Left ventricle myocardium inferior (tissue), 1 donor: ENCODE measurements at regions not wholly inside any gene's neighbourhood (a gene's known extent, or its start where the extent isn't known, plus 50 kb on each side); places are given as distances from the start of the nearest gene placed in this dataset.

Experiments
- DNase-seq: peaks from one replicate; pipeline ENCODE4 v3.0.0-alpha.2; 2020
- H3K27ac ChIP-seq: fragments of 200-600 bp; replicated peaks from 2 replicates; pipeline ENCODE4 v1.8.0; 2021
- H3K27me3 ChIP-seq: fragments of 200-600 bp; 2 replicates; pipeline ENCODE4 v1.8.0; 2021; ENCODE audit warnings: low read depth
- H3K36me3 ChIP-seq: fragments of 200-600 bp; 2 replicates; pipeline ENCODE4 v1.8.0; 2021
- H3K4me1 ChIP-seq: fragments of 200-600 bp; 2 replicates; pipeline ENCODE4 v1.8.0; 2021
- H3K4me3 ChIP-seq: fragments of 200-600 bp; 2 replicates; pipeline ENCODE4 v1.8.0; 2021; ENCODE audit warnings: mild to moderate bottlenecking, moderate library complexity
- H3K9me3 ChIP-seq: fragments of 200-600 bp; replicated peaks from 2 replicates; pipeline ENCODE4 v1.8.0; 2021
- CTCF ChIP-seq: fragments of 200-600 bp; IDR thresholded peaks from 2 replicates; pipeline ENCODE4 v1.8.0; 2021; ENCODE audit warnings: antibody characterized with exemption, mild to moderate bottlenecking, borderline replicate concordance
- intact Hi-C: fragments of 100-400 bp; cut with micrococcal nuclease; formaldehyde crosslinking; loops from one replicate; pipeline ENCODE4 v1.11.0; 2022
- donor health status: DM: no; HTN: yes; CAD: no; lungs with severe emphysema.

GRCh38 chr7:53920011-53920410 lies 622.2 kb upstream of the VSTM2A start:
- Histone ChIP-seq H3K27me3 (no peaks in the 10 kb centered on the region), H3K36me3 (no peaks in the 10 kb centered on the region), H3K27ac (no peak overlapping the region), H3K4me1 (no peaks in the 10 kb centered on the region), H3K4me3 (no peak overlapping the region), H3K9me3 (peaks cover 16% of the 10 kb centered on the region)
- TF ChIP-seq CTCF = no peak
- no peak for DNase-seq
- intact Hi-C loops = no loop called here

- no peak for TF ChIP-seq CTCF
- intact Hi-C loops = no loop called here
- no peak for DNase-seq
- no peak overlapping the region for H3K4me3 ChIP-seq
- H3K4me1 ChIP-seq = no peaks in the 10 kb centered on the region
- no peak overlapping the region for H3K27ac ChIP-seq
- peaks cover 14% of the 10 kb centered on the region for H3K9me3 ChIP-seq
- no peaks in the 10 kb centered on the region for H3K36me3 ChIP-seq
- H3K27me3 ChIP-seq = no peaks in the 10 kb centered on the region
Measured at GRCh38 chr7:53940483-53940882, 601.7 kb upstream of the VSTM2A start.

- Histone ChIP-seq H3K4me1 (no peaks in the 10 kb centered on the region), H3K27me3 (no peaks in the 10 kb centered on the region), H3K4me3 (no peak overlapping the region), H3K9me3 (peaks cover 9% of the 10 kb centered on the region), H3K36me3 (no peaks in the 10 kb centered on the region), H3K27ac (peak overlapping the region; percentile 7)
- no peak for TF ChIP-seq CTCF
- intact Hi-C loops = no loop called here
- no peak for DNase-seq
Measured at GRCh38 chr7:53947732-53948131, 594.4 kb upstream of the VSTM2A start.

- DNase-seq = no peak
- H3K36me3 ChIP-seq = no peaks in the 10 kb centered on the region
- H3K4me3 ChIP-seq = no peak overlapping the region
- peaks cover 22% of the 10 kb centered on the region for H3K9me3 ChIP-seq
- TF ChIP-seq CTCF = no peak
- no peak overlapping the region for H3K27ac ChIP-seq
- intact Hi-C loops = no loop called here
- no peaks in the 10 kb centered on the region for H3K27me3 ChIP-seq
- no peaks in the 10 kb centered on the region for H3K4me1 ChIP-seq
Measured at GRCh38 chr7:53965716-53966115, 576.5 kb upstream of the VSTM2A start.

GRCh38 chr7:53983480-53983879 lies 558.7 kb upstream of the VSTM2A start:
- H3K27me3 ChIP-seq = no peaks in the 10 kb centered on the region
- H3K4me1 ChIP-seq = no peaks in the 10 kb centered on the region
- intact Hi-C loops = no loop called here
- H3K4me3 ChIP-seq = no peak overlapping the region
- H3K9me3 ChIP-seq = peaks cover 28% of the 10 kb centered on the region
- peak overlapping the region; percentile 74 for H3K27ac ChIP-seq
- no peak for DNase-seq
- no peak for TF ChIP-seq CTCF
- H3K36me3 ChIP-seq = no peaks in the 10 kb centered on the region

GRCh38 chr7:53984776-53985175 lies 557.4 kb upstream of the VSTM2A start:
- Histone ChIP-seq H3K27me3 (no peaks in the 10 kb centered on the region), H3K4me3 (no peak overlapping the region), H3K36me3 (no peaks in the 10 kb centered on the region), H3K9me3 (peaks cover 28% of the 10 kb centered on the region), H3K4me1 (no peaks in the 10 kb centered on the region), H3K27ac (peak overlapping the region; percentile 74)
- TF ChIP-seq CTCF = no peak
- intact Hi-C loops = no loop called here
- no peak for DNase-seq
